ENCODE measurements at regions not wholly inside any gene's neighbourhood (a gene's known extent, or its start where the extent isn't known, plus 50 kb on each side); places are given as distances from the start of the nearest gene placed in this dataset.

GRCh38 chr4:31360786-31361185 lies 640.6 kb downstream of the PCDH7 start:
- Histone ChIP-seq H3K4me2 (no peak overlapping the region), H3K4me1 (no peaks in the 10 kb centered on the region), H3K4me3 (no peak overlapping the region), H3K9me3 (no peaks in the 10 kb centered on the region), H3K27ac (no peak overlapping the region)
- WGBS (ENCODE audit: missing lambda C conversion rate) = 0% methylated on average over 1 of the region's 1 CpG
- ATAC-seq = no peak
- TF ChIP-seq ZC3H11A (IDR thresholded peaks at IDR 0.05) (no peak), RARB (CRISPR knock-in tag; IDR thresholded peaks at IDR 0.05) (no peak)
- ChIA-PET POLR2A (no interaction called here), CTCF (no interaction called here)
- no peak for FAIRE-seq
- DNase-seq (ENCODE audit: low read depth in 1 of 2, low spot score in 1 of 2) = no peak

GRCh38 chr4:31362756-31363155 lies 642.6 kb downstream of the PCDH7 start:
- FAIRE-seq = no peak
- CTCF ChIA-PET = no interaction called here
- H3K4me2 ChIP-seq = no peak overlapping the region

GRCh38 chr4:31365006-31365690 lies 645.0 kb downstream of the PCDH7 start:
- Histone ChIP-seq H3K9me3 (no peaks in the 10 kb centered on the region), H3K4me2 (no peak overlapping the region), H3K4me3 (no peak overlapping the region), H3K27ac (no peak overlapping the region), H3K4me1 (no peaks in the 10 kb centered on the region)
- POLR2A ChIA-PET = no interaction called here
- CTCF ChIA-PET = no interaction called here
- FAIRE-seq (no peak), ATAC-seq (no peak), DNase-seq (ENCODE audit: low read depth in 1 of 2, low spot score in 1 of 2) (no peak)
- TF ChIP-seq NFE2L2 (conservative IDR thresholded peaks at IDR 0.05; ENCODE audit: low read length) = no peak
- no peak for TF ChIP-seq PBX3 (IDR thresholded peaks at IDR 0.05)
- TF ChIP-seq KDM5A (IDR thresholded peaks at IDR 0.05) = no peak
- no peak for TF ChIP-seq EHF (CRISPR knock-in tag; IDR thresholded peaks at IDR 0.05)
- TF ChIP-seq FOSB (CRISPR knock-in tag; IDR thresholded peaks at IDR 0.05) = no peak
- no peak for TF ChIP-seq ESRRA (IDR thresholded peaks at IDR 0.05; ENCODE audit: borderline replicate concordance, low read length)
- no peak for TF ChIP-seq REST (IDR thresholded peaks at IDR 0.05)
- no peak for TF ChIP-seq CEBPB (IDR thresholded peaks at IDR 0.05)
- TF ChIP-seq RARB (CRISPR knock-in tag; IDR thresholded peaks at IDR 0.05) = no peak
- TF ChIP-seq HEYL (CRISPR knock-in tag; IDR thresholded peaks at IDR 0.05) = no peak
- no peak for TF ChIP-seq NPAS2 (CRISPR knock-in tag; IDR thresholded peaks at IDR 0.05; ENCODE audit: borderline replicate concordance)
- no peak for TF ChIP-seq CTCF (IDR thresholded peaks at IDR 0.05)
- 25% methylated on average over 6 of the region's 6 CpGs for WGBS (ENCODE audit: missing lambda C conversion rate)

More at GRCh38 chr4:31362756-31363155, 642.6 kb downstream of the PCDH7 start:
- H3K4me1 ChIP-seq = no peaks in the 10 kb centered on the region
- no peak for TF ChIP-seq RCOR1 (IDR thresholded peaks at IDR 0.05; ENCODE audit: low read depth, low read length)
- TF ChIP-seq ELK1 (IDR thresholded peaks at IDR 0.05; ENCODE audit: low read depth, low read length) = no peak
- no peak for TF ChIP-seq RAD21 (conservative IDR thresholded peaks at IDR 0.05 in 1 of 2, IDR thresholded peaks at IDR 0.05 in 1 of 2)
- TF ChIP-seq SMC3 (IDR thresholded peaks at IDR 0.05) = no peak
- no peak for TF ChIP-seq EHF (CRISPR knock-in tag; IDR thresholded peaks at IDR 0.05)
- no peak for TF ChIP-seq HES2 (IDR thresholded peaks at IDR 0.05)
- TF ChIP-seq BCL3 (IDR thresholded peaks at IDR 0.05) = no peak
- TF ChIP-seq FOSL2 (IDR thresholded peaks at IDR 0.05) = no peak
- no peak for TF ChIP-seq FOSL2 (CRISPR knock-in tag; IDR thresholded peaks at IDR 0.05)
- POLR2A ChIA-PET = no interaction called here
- DNase-seq (ENCODE audit: low read depth in 1 of 2, low spot score in 1 of 2) (no peak), ATAC-seq (no peak)
- H3K9me3 ChIP-seq = no peaks in the 10 kb centered on the region
- 31% methylated on average over 4 of the region's 4 CpGs for WGBS (ENCODE audit: missing lambda C conversion rate)
- H3K27ac ChIP-seq = no peak overlapping the region
- no peak overlapping the region for H3K4me3 ChIP-seq
